ENCODE measurements at regions not wholly inside any gene's neighbourhood (a gene's known extent, or its start where the extent isn't known, plus 50 kb on each side); places are given as distances from the start of the nearest gene placed in this dataset.

- Histone ChIP-seq H3K36me3 (ENCODE audit: control insufficient read depth in 5 of 5, insufficient read depth in 5 of 5, low read length in 5 of 5) (no peaks in the 10 kb centered on the region), H3K9me3 (ENCODE audit: control insufficient read depth in 5 of 5, low read length in 5 of 5) (peaks cover 0 to 5% (median 0%) of the 10 kb centered on the region in 5 donors), H3K27ac (ENCODE audit: low read depth, low read length) (no peak overlapping the region), H3K27me3 (ENCODE audit: control insufficient read depth in 5 of 5, insufficient read depth in 4 of 5, low read length in 5 of 5) (peaks cover 2 to 41% (median 19%) of the 10 kb centered on the region in 5 donors), H3K4me3 (ENCODE audit: low read depth in 1 of 5, low read length in 5 of 5) (no peak overlapping the region), H3K9ac (ENCODE audit: low read length in 5 of 5) (no peak overlapping the region), H3K4me1 (ENCODE audit: control insufficient read depth in 5 of 5, insufficient read depth in 5 of 5, low read length in 5 of 5) (peaks cover 0 to 23% (median under 1%) of the 10 kb centered on the region in 5 donors)
Observed at GRCh38 chr9:134967547-134967930, 49.8 kb upstream of the FCN1 start.

GRCh38 chr9:134968011-134968822, 50.5 kb upstream of the FCN1 start:
- H3K27ac ChIP-seq (ENCODE audit: low read depth, low read length): no peak overlapping the region
- peaks cover 6 to 46% (median 19%) of the 10 kb centered on the region in 5 donors for H3K27me3 ChIP-seq (ENCODE audit: control insufficient read depth in 5 of 5, insufficient read depth in 4 of 5, low read length in 5 of 5)
- peaks cover 0 to 5% (median 0%) of the 10 kb centered on the region in 5 donors for H3K9me3 ChIP-seq (ENCODE audit: control insufficient read depth in 5 of 5, low read length in 5 of 5)
- H3K4me1 ChIP-seq (ENCODE audit: control insufficient read depth in 5 of 5, insufficient read depth in 5 of 5, low read length in 5 of 5): peaks cover 0 to 16% (median 0%) of the 10 kb centered on the region in 5 donors
- H3K36me3 ChIP-seq (ENCODE audit: control insufficient read depth in 5 of 5, insufficient read depth in 5 of 5, low read length in 5 of 5): no peaks in the 10 kb centered on the region
- no peak overlapping the region for H3K9ac ChIP-seq (ENCODE audit: low read length in 5 of 5)
- no peak overlapping the region for H3K4me3 ChIP-seq (ENCODE audit: low read depth in 1 of 5, low read length in 5 of 5)

GRCh38 chr9:134968823-134969090, 51.0 kb upstream of the FCN1 start:
- Histone ChIP-seq H3K27me3 (ENCODE audit: control insufficient read depth in 5 of 5, insufficient read depth in 4 of 5, low read length in 5 of 5) (peaks cover 8 to 46% (median 19%) of the 10 kb centered on the region in 5 donors), H3K27ac (ENCODE audit: low read depth, low read length) (no peak overlapping the region), H3K36me3 (ENCODE audit: control insufficient read depth in 5 of 5, insufficient read depth in 5 of 5, low read length in 5 of 5) (no peaks in the 10 kb centered on the region), H3K9ac (ENCODE audit: low read length in 5 of 5) (no peak overlapping the region), H3K4me1 (ENCODE audit: control insufficient read depth in 5 of 5, insufficient read depth in 5 of 5, low read length in 5 of 5) (peaks cover 0 to 11% (median 0%) of the 10 kb centered on the region in 5 donors), H3K9me3 (ENCODE audit: control insufficient read depth in 5 of 5, low read length in 5 of 5) (peaks cover 0 to 5% (median 0%) of the 10 kb centered on the region in 5 donors), H3K4me3 (ENCODE audit: low read depth in 1 of 5, low read length in 5 of 5) (no peak overlapping the region)

GRCh38 chr9:134969156-134970045, 51.7 kb upstream of the FCN1 start:
- Histone ChIP-seq H3K36me3 (ENCODE audit: control insufficient read depth in 5 of 5, insufficient read depth in 5 of 5, low read length in 5 of 5) (no peaks in the 10 kb centered on the region), H3K27me3 (ENCODE audit: control insufficient read depth in 5 of 5, insufficient read depth in 4 of 5, low read length in 5 of 5) (peaks cover 8 to 44% (median 19%) of the 10 kb centered on the region in 5 donors), H3K9ac (ENCODE audit: low read length in 5 of 5) (no peak overlapping the region), H3K9me3 (ENCODE audit: control insufficient read depth in 5 of 5, low read length in 5 of 5) (peaks cover 0 to 5% (median 0%) of the 10 kb centered on the region in 5 donors), H3K27ac (ENCODE audit: low read depth, low read length) (no peak overlapping the region), H3K4me3 (ENCODE audit: low read depth in 1 of 5, low read length in 5 of 5) (no peak overlapping the region), H3K4me1 (ENCODE audit: control insufficient read depth in 5 of 5, insufficient read depth in 5 of 5, low read length in 5 of 5) (peaks cover 0 to 10% (median 0%) of the 10 kb centered on the region in 5 donors)

- H3K9ac ChIP-seq (ENCODE audit: low read length in 5 of 5): no peak overlapping the region
- H3K4me3 ChIP-seq (ENCODE audit: low read depth in 1 of 5, low read length in 5 of 5): no peak overlapping the region
- peaks cover 8 to 43% (median 19%) of the 10 kb centered on the region in 5 donors for H3K27me3 ChIP-seq (ENCODE audit: control insufficient read depth in 5 of 5, insufficient read depth in 4 of 5, low read length in 5 of 5)
- no peak overlapping the region for H3K27ac ChIP-seq (ENCODE audit: low read depth, low read length)
- H3K9me3 ChIP-seq (ENCODE audit: control insufficient read depth in 5 of 5, low read length in 5 of 5): peaks cover 0 to 5% (median 0%) of the 10 kb centered on the region in 5 donors
- H3K36me3 ChIP-seq (ENCODE audit: control insufficient read depth in 5 of 5, insufficient read depth in 5 of 5, low read length in 5 of 5): no peaks in the 10 kb centered on the region
- peaks cover 0 to 10% (median 0%) of the 10 kb centered on the region in 5 donors for H3K4me1 ChIP-seq (ENCODE audit: control insufficient read depth in 5 of 5, insufficient read depth in 5 of 5, low read length in 5 of 5)
Observed at GRCh38 chr9:134970198-134970597, 52.5 kb upstream of the FCN1 start.

- no peak overlapping the region for H3K9ac ChIP-seq (ENCODE audit: low read length in 5 of 5)
- H3K27ac ChIP-seq (ENCODE audit: low read depth, low read length): no peak overlapping the region
- H3K4me1 ChIP-seq (ENCODE audit: control insufficient read depth in 5 of 5, insufficient read depth in 5 of 5, low read length in 5 of 5): peaks cover 0 to 10% (median 0%) of the 10 kb centered on the region in 5 donors
- peaks cover 0 to 1% (median 0%) of the 10 kb centered on the region in 5 donors for H3K9me3 ChIP-seq (ENCODE audit: control insufficient read depth in 5 of 5, low read length in 5 of 5)
- no peak overlapping the region for H3K4me3 ChIP-seq (ENCODE audit: low read depth in 1 of 5, low read length in 5 of 5)
- H3K27me3 ChIP-seq (ENCODE audit: control insufficient read depth in 5 of 5, insufficient read depth in 4 of 5, low read length in 5 of 5): peaks cover 8 to 43% (median 17%) of the 10 kb centered on the region in 5 donors
- no peaks in the 10 kb centered on the region for H3K36me3 ChIP-seq (ENCODE audit: control insufficient read depth in 5 of 5, insufficient read depth in 5 of 5, low read length in 5 of 5)
Observed at GRCh38 chr9:134970719-134971118, 53.0 kb upstream of the FCN1 start.

- H3K36me3 ChIP-seq (ENCODE audit: control insufficient read depth in 5 of 5, insufficient read depth in 5 of 5, low read length in 5 of 5): no peaks in the 10 kb centered on the region
- no peak overlapping the region for H3K9ac ChIP-seq (ENCODE audit: low read length in 5 of 5)
- peaks cover 8 to 43% (median 13%) of the 10 kb centered on the region in 5 donors for H3K27me3 ChIP-seq (ENCODE audit: control insufficient read depth in 5 of 5, insufficient read depth in 4 of 5, low read length in 5 of 5)
- H3K4me1 ChIP-seq (ENCODE audit: control insufficient read depth in 5 of 5, insufficient read depth in 5 of 5, low read length in 5 of 5): peaks cover 0 to 10% (median 0%) of the 10 kb centered on the region in 5 donors
- H3K9me3 ChIP-seq (ENCODE audit: control insufficient read depth in 5 of 5, low read length in 5 of 5): no peaks in the 10 kb centered on the region
- no peak overlapping the region for H3K4me3 ChIP-seq (ENCODE audit: low read depth in 1 of 5, low read length in 5 of 5)
- H3K27ac ChIP-seq (ENCODE audit: low read depth, low read length): no peak overlapping the region
Observed at GRCh38 chr9:134971196-134971595, 53.5 kb upstream of the FCN1 start.

GRCh38 chr9:134971696-134972095, 54.0 kb upstream of the FCN1 start:
- Histone ChIP-seq H3K9ac (ENCODE audit: low read length in 5 of 5) (no peak overlapping the region), H3K4me1 (ENCODE audit: control insufficient read depth in 5 of 5, insufficient read depth in 5 of 5, low read length in 5 of 5) (peaks cover 0 to 10% (median 0%) of the 10 kb centered on the region in 5 donors), H3K27ac (ENCODE audit: low read depth, low read length) (no peak overlapping the region), H3K9me3 (ENCODE audit: control insufficient read depth in 5 of 5, low read length in 5 of 5) (no peaks in the 10 kb centered on the region), H3K4me3 (ENCODE audit: low read depth in 1 of 5, low read length in 5 of 5) (no peak overlapping the region), H3K27me3 (ENCODE audit: control insufficient read depth in 5 of 5, insufficient read depth in 4 of 5, low read length in 5 of 5) (peaks cover 8 to 43% (median 13%) of the 10 kb centered on the region in 5 donors), H3K36me3 (ENCODE audit: control insufficient read depth in 5 of 5, insufficient read depth in 5 of 5, low read length in 5 of 5) (no peaks in the 10 kb centered on the region)

GRCh38 chr9:134972140-134972539, 54.4 kb upstream of the FCN1 start:
- Histone ChIP-seq H3K9me3 (ENCODE audit: control insufficient read depth in 5 of 5, low read length in 5 of 5) (no peaks in the 10 kb centered on the region), H3K27ac (ENCODE audit: low read depth, low read length) (no peak overlapping the region), H3K9ac (ENCODE audit: low read length in 5 of 5) (no peak overlapping the region), H3K4me3 (ENCODE audit: low read depth in 1 of 5, low read length in 5 of 5) (no peak overlapping the region), H3K4me1 (ENCODE audit: control insufficient read depth in 5 of 5, insufficient read depth in 5 of 5, low read length in 5 of 5) (peaks cover 0 to 10% (median 0%) of the 10 kb centered on the region in 5 donors), H3K36me3 (ENCODE audit: control insufficient read depth in 5 of 5, insufficient read depth in 5 of 5, low read length in 5 of 5) (no peaks in the 10 kb centered on the region), H3K27me3 (ENCODE audit: control insufficient read depth in 5 of 5, insufficient read depth in 4 of 5, low read length in 5 of 5) (peaks cover 8 to 40% (median 9%) of the 10 kb centered on the region in 5 donors)

GRCh38 chr9:134975253-134975652, 57.5 kb upstream of the FCN1 start:
- Histone ChIP-seq H3K27me3 (ENCODE audit: control insufficient read depth in 5 of 5, insufficient read depth in 4 of 5, low read length in 5 of 5) (peaks cover 0 to 18% (median 3%) of the 10 kb centered on the region in 5 donors), H3K9me3 (ENCODE audit: control insufficient read depth in 5 of 5, low read length in 5 of 5) (no peaks in the 10 kb centered on the region), H3K36me3 (ENCODE audit: control insufficient read depth in 5 of 5, insufficient read depth in 5 of 5, low read length in 5 of 5) (no peaks in the 10 kb centered on the region), H3K9ac (ENCODE audit: low read length in 5 of 5) (no peak overlapping the region), H3K4me3 (ENCODE audit: low read depth in 1 of 5, low read length in 5 of 5) (no peak overlapping the region), H3K27ac (ENCODE audit: low read depth, low read length) (no peak overlapping the region), H3K4me1 (ENCODE audit: control insufficient read depth in 5 of 5, insufficient read depth in 5 of 5, low read length in 5 of 5) (no peaks in the 10 kb centered on the region)

All from subcutaneous abdominal adipose tissue (tissue), 5 donors.